ENCODE measurements at regions not wholly inside any gene's neighbourhood (a gene's known extent, or its start where the extent isn't known, plus 50 kb on each side); places are given as distances from the start of the nearest gene placed in this dataset.

- TF ChIP-seq, protein P1, sequence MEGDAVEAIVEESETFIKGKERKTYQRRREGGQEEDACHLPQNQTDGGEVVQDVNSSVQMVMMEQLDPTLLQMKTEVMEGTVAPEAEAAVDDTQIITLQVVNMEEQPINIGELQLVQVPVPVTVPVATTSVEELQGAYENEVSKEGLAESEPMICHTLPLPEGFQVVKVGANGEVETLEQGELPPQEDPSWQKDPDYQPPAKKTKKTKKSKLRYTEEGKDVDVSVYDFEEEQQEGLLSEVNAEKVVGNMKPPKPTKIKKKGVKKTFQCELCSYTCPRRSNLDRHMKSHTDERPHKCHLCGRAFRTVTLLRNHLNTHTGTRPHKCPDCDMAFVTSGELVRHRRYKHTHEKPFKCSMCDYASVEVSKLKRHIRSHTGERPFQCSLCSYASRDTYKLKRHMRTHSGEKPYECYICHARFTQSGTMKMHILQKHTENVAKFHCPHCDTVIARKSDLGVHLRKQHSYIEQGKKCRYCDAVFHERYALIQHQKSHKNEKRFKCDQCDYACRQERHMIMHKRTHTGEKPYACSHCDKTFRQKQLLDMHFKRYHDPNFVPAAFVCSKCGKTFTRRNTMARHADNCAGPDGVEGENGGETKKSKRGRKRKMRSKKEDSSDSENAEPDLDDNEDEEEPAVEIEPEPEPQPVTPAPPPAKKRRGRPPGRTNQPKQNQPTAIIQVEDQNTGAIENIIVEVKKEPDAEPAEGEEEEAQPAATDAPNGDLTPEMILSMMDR (conservative IDR thresholded peaks at IDR 0.05) = no peak
- TF ChIP-seq ZFX (IDR thresholded peaks at IDR 0.05) = no peak
Measured at GRCh38 chr12:59179231-59179630, 258.9 kb upstream of the LRIG3 start.
